GM12891 (cell line): ENCODE measurements at regions not wholly inside any gene's neighbourhood (a gene's known extent, or its start where the extent isn't known, plus 50 kb on each side); places are given as distances from the start of the nearest gene placed in this dataset.
"Not testable (repeated sequence)": the region's sequence is repeated elsewhere in the genome, so short reads cannot be mapped to it uniquely, and the experiment has no call there.

Experiments
- DNase-seq: peaks from one replicate; pipeline ENCODE4 v3.0.0; 2011; ENCODE audit warnings: low spot score; ENCODE audit not compliant: insufficient read length
- FAIRE-seq: peaks from 2 replicates; lab custom pipeline; 2011; peaks lifted over from hg19 to GRCh38; lab: Jason Lieb, UNC
- PAX5 ChIP-seq: IDR thresholded peaks from 2 replicates; pipeline ENCODE4 v1.6.1; 2011; ENCODE audit warnings: low read length, moderate library complexity, mild to moderate bottlenecking; ENCODE audit not compliant: insufficient read depth, severe bottlenecking
- POLR2A ChIP-seq: IDR thresholded peaks from 2 replicates; pipeline ENCODE4 v1.6.1; 2011; ENCODE audit warnings: low read depth, low read length, control low read depth
- POLR2AphosphoS5 ChIP-seq: IDR thresholded peaks from 2 replicates; pipeline ENCODE4 v1.6.1; 2011; ENCODE audit warnings: low read depth, low read length, control low read depth
- POU2F2 ChIP-seq: IDR thresholded peaks from 2 replicates; pipeline ENCODE4 v1.6.1; 2011; ENCODE audit warnings: low read depth, mild to moderate bottlenecking, control low read depth, low read length, moderate library complexity
- SPI1 ChIP-seq: IDR thresholded peaks from 2 replicates; pipeline ENCODE4 v1.6.1; 2011; ENCODE audit warnings: low read depth, low read length, control low read depth
- TAF1 ChIP-seq: IDR thresholded peaks from 2 replicates; pipeline ENCODE4 v1.6.1; 2011; ENCODE audit warnings: low read depth, low read length, control low read depth

- FAIRE-seq, DNase-seq: not testable (repeated sequence)
Observed at GRCh38 chr6:142998739-142999138, 53.8 kb upstream of the HIVEP2 start.

DNA sequence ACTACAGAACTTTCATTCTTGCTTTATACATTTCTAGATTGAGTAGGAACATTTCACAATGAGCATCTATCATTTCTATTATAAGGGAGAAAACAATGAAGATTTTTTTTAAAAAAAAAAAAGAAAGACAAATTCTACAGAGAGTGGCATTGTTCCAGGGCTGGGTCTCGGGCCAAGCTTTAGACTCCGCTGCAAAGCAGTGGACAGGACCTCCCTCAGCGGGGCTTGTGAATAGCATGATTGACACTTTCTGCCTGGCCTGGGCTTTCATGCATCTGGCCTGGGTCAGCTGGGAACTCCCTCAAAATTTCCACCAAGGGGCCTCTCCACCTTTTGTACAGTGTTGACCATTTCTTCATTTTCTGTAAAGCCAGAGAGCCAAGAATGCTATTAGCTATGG, 55.8 kb upstream of the HIVEP2 start:
- no peak for DNase-seq
- TF ChIP-seq POU2F2 (no peak), POLR2AphosphoS5 (no peak), TAF1 (no peak), POLR2A (no peak), PAX5 (no peak), SPI1 (no peak)
- FAIRE-seq = no peak

GRCh38 chr6:143002686-143003085, 57.7 kb upstream of the HIVEP2 start:
- FAIRE-seq = no peak
- TF ChIP-seq POU2F2 = no peak
- TF ChIP-seq POLR2A = no peak
- no peak for TF ChIP-seq POLR2AphosphoS5
- no peak for TF ChIP-seq TAF1
- TF ChIP-seq PAX5 = no peak
- TF ChIP-seq SPI1 = no peak
- no peak for DNase-seq

GRCh38 chr6:143003676-143004075, 57.0 kb upstream of the AIG1 start:
- no peak for DNase-seq
- TF ChIP-seq POLR2AphosphoS5 (no peak), SPI1 (no peak), POLR2A (no peak), POU2F2 (no peak), TAF1 (no peak)
- no peak for FAIRE-seq

GRCh38 chr6:143005816-143006215, 54.9 kb upstream of the AIG1 start:
- no peak for TF ChIP-seq TAF1
- TF ChIP-seq PAX5 = no peak
- TF ChIP-seq SPI1 = no peak
- no peak for TF ChIP-seq POU2F2
- TF ChIP-seq POLR2A = no peak
- no peak for TF ChIP-seq POLR2AphosphoS5
- no peak for DNase-seq
- peak; percentile 59 for FAIRE-seq

- TF ChIP-seq TAF1 = no peak
- TF ChIP-seq PAX5 = no peak
- no peak for DNase-seq
- FAIRE-seq = no peak
Observed at GRCh38 chr6:143006787-143007186, 53.9 kb upstream of the AIG1 start.

- TF ChIP-seq SPI1 = no peak
- TF ChIP-seq PAX5 = no peak
- no peak for TF ChIP-seq POU2F2
- TF ChIP-seq POLR2A = no peak
- TF ChIP-seq TAF1 = no peak
- TF ChIP-seq POLR2AphosphoS5 = no peak
Observed at GRCh38 chr6:143007646-143008045, 53.0 kb upstream of the AIG1 start.

DNA sequence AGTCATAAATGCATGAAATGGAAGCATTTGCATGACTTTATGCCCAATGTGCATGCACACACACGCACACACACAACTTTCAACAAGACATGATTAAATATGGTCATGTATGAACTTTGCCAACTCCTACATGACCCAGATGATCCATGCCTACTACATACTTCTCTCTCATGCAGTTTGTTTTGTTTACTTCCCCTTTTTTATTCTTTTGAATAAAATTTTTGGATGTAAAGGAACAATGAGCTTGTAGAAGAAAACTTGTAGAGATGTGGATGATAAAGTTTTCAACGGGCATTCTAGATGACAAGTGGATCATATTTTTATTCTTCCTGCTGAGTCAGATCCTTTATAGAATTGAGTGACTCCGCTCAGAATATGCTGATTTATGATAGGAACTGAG, 50.8 kb upstream of the AIG1 start:
- DNase-seq (no peak), FAIRE-seq (no peak)
- TF ChIP-seq PAX5 (no peak), TAF1 (no peak), SPI1 (no peak)

More at GRCh38 chr6:143007646-143008045, 53.0 kb upstream of the AIG1 start:
- FAIRE-seq = no peak
- DNase-seq = no peak
